ENCODE measurements at regions not wholly inside any gene's neighbourhood (a gene's known extent, or its start where the extent isn't known, plus 50 kb on each side); places are given as distances from the start of the nearest gene placed in this dataset.

- TF ChIP-seq, protein P1, sequence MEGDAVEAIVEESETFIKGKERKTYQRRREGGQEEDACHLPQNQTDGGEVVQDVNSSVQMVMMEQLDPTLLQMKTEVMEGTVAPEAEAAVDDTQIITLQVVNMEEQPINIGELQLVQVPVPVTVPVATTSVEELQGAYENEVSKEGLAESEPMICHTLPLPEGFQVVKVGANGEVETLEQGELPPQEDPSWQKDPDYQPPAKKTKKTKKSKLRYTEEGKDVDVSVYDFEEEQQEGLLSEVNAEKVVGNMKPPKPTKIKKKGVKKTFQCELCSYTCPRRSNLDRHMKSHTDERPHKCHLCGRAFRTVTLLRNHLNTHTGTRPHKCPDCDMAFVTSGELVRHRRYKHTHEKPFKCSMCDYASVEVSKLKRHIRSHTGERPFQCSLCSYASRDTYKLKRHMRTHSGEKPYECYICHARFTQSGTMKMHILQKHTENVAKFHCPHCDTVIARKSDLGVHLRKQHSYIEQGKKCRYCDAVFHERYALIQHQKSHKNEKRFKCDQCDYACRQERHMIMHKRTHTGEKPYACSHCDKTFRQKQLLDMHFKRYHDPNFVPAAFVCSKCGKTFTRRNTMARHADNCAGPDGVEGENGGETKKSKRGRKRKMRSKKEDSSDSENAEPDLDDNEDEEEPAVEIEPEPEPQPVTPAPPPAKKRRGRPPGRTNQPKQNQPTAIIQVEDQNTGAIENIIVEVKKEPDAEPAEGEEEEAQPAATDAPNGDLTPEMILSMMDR (optimal IDR thresholded peaks at IDR 0.05 in 1 of 3, IDR thresholded peaks at IDR 0.05 in 1 of 3, conservative IDR thresholded peaks at IDR 0.05 in 1 of 3; ENCODE audit: extremely low read depth in 1 of 3, insufficient read depth in 2 of 3, low read length in 3 of 3): no peak
- no peak for TF ChIP-seq EZH2 (IDR thresholded peaks at IDR 0.05; ENCODE audit: low read length)
Observed at GRCh38 chr18:21991886-21992285, 177.5 kb upstream of the GATA6 start.

Measured in keratinocyte (primary cell).